BJ (cell line): ENCODE measurements at regions not wholly inside any gene's neighbourhood (a gene's known extent, or its start where the extent isn't known, plus 50 kb on each side); places are given as distances from the start of the nearest gene placed in this dataset.

Experiments used
- CTCF ChIA-PET: fragments of 350-600 bp; formaldehyde crosslinking; extraction: SDS; loops from one replicate; lab custom pipeline; 2021; ENCODE audit warnings: antibody characterized with exemption, inconsistent platforms; lab: Yijun Ruan, JAX
- POLR2A ChIA-PET: fragments of 300-600 bp; sonication (Branson Sonifier 250); formaldehyde crosslinking; extraction: SDS; loops from one replicate; lab custom pipeline; 2021; ENCODE audit warnings: antibody characterized with exemption; lab: Charles Lee
- DNase-seq: peaks from one replicate; pipeline ENCODE4 v3.0.0-alpha.2; 2011; ENCODE audit warnings: low read depth
- H3K27me3 ChIP-seq: 2 replicates; pipeline ENCODE4 v1.6.0; 2011; ENCODE audit warnings: low read length; ENCODE audit not compliant: control insufficient read depth, insufficient read depth
- H3K36me3 ChIP-seq: 2 replicates; pipeline ENCODE4 v1.5.1; 2011; ENCODE audit warnings: low read length; ENCODE audit not compliant: control insufficient read depth, insufficient read depth
- H3K4me3 ChIP-seq: 2 replicates; pipeline ENCODE4 v1.5.1; 2011; ENCODE audit warnings: low read depth, mild to moderate bottlenecking, control low read depth, low read length
- CTCF ChIP-seq: IDR thresholded peaks from 2 replicates; pipeline ENCODE4 v1.5.1; 2011; ENCODE audit warnings: low read depth, mild to moderate bottlenecking, control low read depth, inconsistent platforms, low read length, moderate library complexity; ENCODE audit not compliant: insufficient read depth

- TF ChIP-seq CTCF: no peak
- Histone ChIP-seq H3K27me3 (peaks cover 3% of the 10 kb centered on the region; the same call in 1 of the 2 replicates), H3K36me3 (no peaks in the 10 kb centered on the region), H3K4me3 (no peak overlapping the region)
- no peak for DNase-seq
- POLR2A ChIA-PET: no interaction called here
- CTCF ChIA-PET: interaction anchor here (0.7 kb wide), 1 partner anchor 14 kb away, joined by 3 read pairs; no protein-coding TSS in a partner anchor
These were observed 217.7 kb upstream of the TLE3 start for GRCh38 chr15:70315431-70315830.

- no peak overlapping the region for H3K4me3 ChIP-seq
- DNase-seq: no peak
- TF ChIP-seq CTCF: no peak
- ChIA-PET POLR2A (no interaction called here), CTCF (no interaction called here)
- H3K27me3 ChIP-seq: peaks cover 3% of the 10 kb centered on the region; the same call in 1 of the 2 replicates
- H3K36me3 ChIP-seq: no peaks in the 10 kb centered on the region
These were observed 217.0 kb upstream of the TLE3 start for GRCh38 chr15:70314688-70315087.

DNA sequence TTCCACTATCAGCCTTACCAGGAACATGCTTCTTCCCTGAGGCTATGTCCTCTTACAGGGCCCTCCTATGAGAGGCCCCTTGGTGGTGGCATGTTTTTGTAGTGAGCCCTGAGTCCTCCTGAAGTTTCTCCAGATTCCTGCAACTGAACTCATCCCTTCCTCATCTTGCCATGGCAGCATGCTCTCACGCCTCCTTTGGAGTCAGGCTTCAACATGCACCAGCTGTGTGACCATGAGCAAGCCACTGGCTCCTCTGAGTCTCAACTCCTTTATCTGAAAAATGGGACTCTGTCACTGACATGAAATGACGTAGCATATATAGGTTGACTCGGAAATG, 216.3 kb upstream of the TLE3 start:
- ChIA-PET CTCF (no interaction called here), POLR2A (no interaction called here)
- TF ChIP-seq CTCF: no peak
- DNase-seq: no peak
- H3K36me3 ChIP-seq: no peaks in the 10 kb centered on the region
- H3K27me3 ChIP-seq: peaks cover 3% of the 10 kb centered on the region; the same call in 1 of the 2 replicates
- H3K4me3 ChIP-seq: no peak overlapping the region

GRCh38 chr15:70313099-70314017, 215.6 kb upstream of the TLE3 start:
- CTCF ChIA-PET: no interaction called here

More at GRCh38 chr15:70313099-70314017, 215.6 kb upstream of the TLE3 start:
- no peak for DNase-seq
- POLR2A ChIA-PET: no interaction called here
- no peak overlapping the region for H3K4me3 ChIP-seq
- TF ChIP-seq CTCF: no peak
- no peaks in the 10 kb centered on the region for H3K36me3 ChIP-seq
- peaks cover 4% of the 10 kb centered on the region; the same call in 1 of the 2 replicates for H3K27me3 ChIP-seq
